ENCODE measurements at regions not wholly inside any gene's neighbourhood (a gene's known extent, or its start where the extent isn't known, plus 50 kb on each side); places are given as distances from the start of the nearest gene placed in this dataset.

DNA sequence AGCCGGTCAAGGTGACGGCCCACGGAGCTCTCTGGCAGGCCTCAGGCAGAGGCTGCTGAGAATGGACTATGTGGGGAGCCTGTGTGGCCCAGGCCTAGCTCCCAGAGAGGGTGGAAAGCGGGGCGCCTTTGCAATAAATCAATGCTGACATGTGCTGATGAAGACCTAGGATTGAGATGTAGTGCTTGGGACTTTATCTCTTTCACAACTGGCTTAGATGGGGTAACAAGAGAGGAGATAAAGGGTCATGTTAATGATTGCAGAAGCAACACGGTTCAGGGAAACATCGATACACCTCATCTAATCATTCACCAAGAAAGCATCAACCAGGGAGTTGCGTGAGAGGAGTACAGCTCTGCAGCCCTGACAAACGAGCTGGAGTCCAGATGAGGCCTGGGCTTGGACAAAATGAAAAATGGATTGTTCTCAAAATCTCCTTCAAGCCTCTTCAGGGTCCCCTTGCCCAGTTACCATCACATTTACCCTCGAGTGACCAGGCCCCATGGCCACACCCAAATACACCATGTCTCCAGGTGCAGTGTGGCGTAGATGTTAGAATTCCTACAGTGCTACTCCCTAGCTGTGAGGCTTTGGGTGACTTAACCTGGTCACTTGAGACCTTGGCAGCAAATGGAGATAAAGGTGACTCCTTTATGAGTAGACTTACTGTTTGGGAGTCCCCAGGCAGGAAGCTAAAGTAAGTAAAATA, 146.4 kb upstream of the LIPC start:
- H3K4me1 ChIP-seq (ENCODE audit: insufficient read depth): no peaks in the 10 kb centered on the region
- no peak for DNase-seq
- intact Hi-C loops (cut with DNase I): no loop called here
- H3K27ac ChIP-seq: no peak overlapping the region
- no peaks in the 10 kb centered on the region for H3K9me3 ChIP-seq
- no peaks in the 10 kb centered on the region for H3K27me3 ChIP-seq
- 70 to 90% (median 86%) methylated on average over 11 of the region's 11 CpGs for WGBS, 3 donors
- no peaks in the 10 kb centered on the region for H3K36me3 ChIP-seq
- TF ChIP-seq POLR2A (IDR thresholded peaks at IDR 0.05) (no peak), EP300 (IDR thresholded peaks at IDR 0.05) (no peak)
- TF ChIP-seq, protein P1, sequence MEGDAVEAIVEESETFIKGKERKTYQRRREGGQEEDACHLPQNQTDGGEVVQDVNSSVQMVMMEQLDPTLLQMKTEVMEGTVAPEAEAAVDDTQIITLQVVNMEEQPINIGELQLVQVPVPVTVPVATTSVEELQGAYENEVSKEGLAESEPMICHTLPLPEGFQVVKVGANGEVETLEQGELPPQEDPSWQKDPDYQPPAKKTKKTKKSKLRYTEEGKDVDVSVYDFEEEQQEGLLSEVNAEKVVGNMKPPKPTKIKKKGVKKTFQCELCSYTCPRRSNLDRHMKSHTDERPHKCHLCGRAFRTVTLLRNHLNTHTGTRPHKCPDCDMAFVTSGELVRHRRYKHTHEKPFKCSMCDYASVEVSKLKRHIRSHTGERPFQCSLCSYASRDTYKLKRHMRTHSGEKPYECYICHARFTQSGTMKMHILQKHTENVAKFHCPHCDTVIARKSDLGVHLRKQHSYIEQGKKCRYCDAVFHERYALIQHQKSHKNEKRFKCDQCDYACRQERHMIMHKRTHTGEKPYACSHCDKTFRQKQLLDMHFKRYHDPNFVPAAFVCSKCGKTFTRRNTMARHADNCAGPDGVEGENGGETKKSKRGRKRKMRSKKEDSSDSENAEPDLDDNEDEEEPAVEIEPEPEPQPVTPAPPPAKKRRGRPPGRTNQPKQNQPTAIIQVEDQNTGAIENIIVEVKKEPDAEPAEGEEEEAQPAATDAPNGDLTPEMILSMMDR (IDR thresholded peaks at IDR 0.05): no peak
- no peak overlapping the region for H3K4me3 ChIP-seq

GRCh38 chr15:58285921-58286278, 145.9 kb upstream of the LIPC start:
- H3K27me3 ChIP-seq: no peaks in the 10 kb centered on the region
- H3K4me1 ChIP-seq (ENCODE audit: insufficient read depth): no peaks in the 10 kb centered on the region
- DNase-seq: no peak
- H3K27ac ChIP-seq: no peak overlapping the region
- WGBS, 3 donors: 85 to 90% (median 89%) methylated on average over 2 of the region's 2 CpGs
- TF ChIP-seq POLR2A (IDR thresholded peaks at IDR 0.05): no peak
- no peak for TF ChIP-seq EP300 (IDR thresholded peaks at IDR 0.05)
- TF ChIP-seq, protein P1 (IDR thresholded peaks at IDR 0.05): no peak
- no peak overlapping the region for H3K4me3 ChIP-seq
- intact Hi-C loops (cut with DNase I): no loop called here
- H3K9me3 ChIP-seq: no peaks in the 10 kb centered on the region
- no peaks in the 10 kb centered on the region for H3K36me3 ChIP-seq

- Histone ChIP-seq H3K27me3 (no peaks in the 10 kb centered on the region), H3K4me3 (no peak overlapping the region), H3K9me3 (no peaks in the 10 kb centered on the region), H3K27ac (no peak overlapping the region), H3K36me3 (no peaks in the 10 kb centered on the region), H3K4me1 (ENCODE audit: insufficient read depth) (no peaks in the 10 kb centered on the region)
- TF ChIP-seq, protein P1 (IDR thresholded peaks at IDR 0.05): no peak
- TF ChIP-seq POLR2A (IDR thresholded peaks at IDR 0.05) (no peak), EP300 (IDR thresholded peaks at IDR 0.05) (no peak)
- intact Hi-C loops (cut with DNase I): no loop called here
- DNase-seq: no peak
- WGBS, 3 donors: 82 to 91% (median 91%) methylated on average over 4 of the region's 4 CpGs
Observed at GRCh38 chr15:58286523-58286922, 145.3 kb upstream of the LIPC start.

GRCh38 chr15:58287891-58288290, 143.9 kb upstream of the LIPC start:
- intact Hi-C loops (cut with DNase I): no loop called here
- H3K4me1 ChIP-seq (ENCODE audit: insufficient read depth): no peaks in the 10 kb centered on the region
- no peak overlapping the region for H3K4me3 ChIP-seq
- no peaks in the 10 kb centered on the region for H3K9me3 ChIP-seq
- no peaks in the 10 kb centered on the region for H3K36me3 ChIP-seq
- no peak for DNase-seq
- H3K27me3 ChIP-seq: no peaks in the 10 kb centered on the region
- H3K27ac ChIP-seq: no peak overlapping the region
- TF ChIP-seq, protein P1 (IDR thresholded peaks at IDR 0.05): no peak
- TF ChIP-seq POLR2A (IDR thresholded peaks at IDR 0.05): no peak
- TF ChIP-seq EP300 (IDR thresholded peaks at IDR 0.05): no peak
- WGBS, 3 donors: 98 to 99% (median 99%) methylated on average over 2 of the region's 2 CpGs

All from ovary (tissue), 7 donors.